H9 (cell line): ENCODE measurements at regions not wholly inside any gene's neighbourhood (a gene's known extent, or its start where the extent isn't known, plus 50 kb on each side); places are given as distances from the start of the nearest gene placed in this dataset.

ENCODE experiments used
- DNase-seq: peaks from one replicate; pipeline ENCODE4 v3.0.0-alpha.2; 2017
- H2AFZ ChIP-seq: one replicate; pipeline ENCODE4 v1.6.1; 2013; ENCODE audit warnings: mild to moderate bottlenecking, low read length, control low read depth, moderate library complexity
- H2AK5ac ChIP-seq: 2 replicates; pipeline ENCODE4 v1.6.1; 2013; ENCODE audit warnings: low read length, control low read depth, mixed read lengths; ENCODE audit not compliant: insufficient read length
- H2BK120ac ChIP-seq: one replicate; pipeline ENCODE4 v1.6.1; 2013; ENCODE audit warnings: low read depth, mild to moderate bottlenecking, low read length, control low read depth, inconsistent platforms; ENCODE audit not compliant: poor library complexity, severe bottlenecking
- H2BK12ac ChIP-seq: 2 replicates; pipeline ENCODE4 v1.6.1; 2013; ENCODE audit warnings: low read length, control low read depth, mixed read lengths, low read depth; ENCODE audit not compliant: insufficient read length
- H2BK15ac ChIP-seq: 2 replicates; pipeline ENCODE4 v1.6.1; 2013; ENCODE audit warnings: low read depth, low read length, control low read depth
- H2BK20ac ChIP-seq: one replicate; pipeline ENCODE4 v1.6.1; 2013; ENCODE audit warnings: low read depth, mild to moderate bottlenecking, low read length, control low read depth, inconsistent platforms; ENCODE audit not compliant: poor library complexity, severe bottlenecking
- H2BK5ac ChIP-seq: 2 replicates; pipeline ENCODE4 v1.6.1; 2013; ENCODE audit warnings: low read length, control low read depth, mixed read lengths; ENCODE audit not compliant: insufficient read length
- H3K14ac ChIP-seq: 2 replicates; pipeline ENCODE4 v1.6.1; 2013; ENCODE audit warnings: low read length, control low read depth; ENCODE audit not compliant: insufficient read depth
- H3K18ac ChIP-seq: 2 replicates; pipeline ENCODE4 v1.6.1; 2013; ENCODE audit warnings: low read depth, mild to moderate bottlenecking, mixed read lengths, low read length, control low read depth; ENCODE audit not compliant: insufficient read length
- H3K23ac ChIP-seq: 2 replicates; pipeline ENCODE4 v1.6.1; 2013; ENCODE audit warnings: low read length, control low read depth, mixed read lengths, low read depth; ENCODE audit not compliant: insufficient read length
- H3K23me2 ChIP-seq: 2 replicates; pipeline ENCODE4 v1.6.1; 2013; ENCODE audit warnings: low read depth, mild to moderate bottlenecking, mixed read lengths, low read length, control low read depth; ENCODE audit not compliant: insufficient read length, poor library complexity, severe bottlenecking
- H3K27ac ChIP-seq: 2 replicates; pipeline ENCODE4 v1.5.1; 2013; ENCODE audit warnings: low read length, control low read depth, mixed read lengths, low read depth; ENCODE audit not compliant: insufficient read length
- H3K27me3 ChIP-seq: 2 replicates; pipeline ENCODE4 v1.6.1; 2013; ENCODE audit warnings: low read length, control low read depth, inconsistent platforms; ENCODE audit not compliant: insufficient read depth
- H3K4ac ChIP-seq: 2 replicates; pipeline ENCODE4 v1.6.1; 2013; ENCODE audit warnings: low read depth, mild to moderate bottlenecking, control low read depth, inconsistent platforms, low read length, moderate library complexity
- H3K4me1 ChIP-seq: 2 replicates; pipeline ENCODE4 v1.6.1; 2013; ENCODE audit warnings: low read length, control low read depth, inconsistent platforms; ENCODE audit not compliant: insufficient read depth
- H3K4me2 ChIP-seq: 2 replicates; pipeline ENCODE4 v1.6.1; 2013; ENCODE audit warnings: low read length, control low read depth, mixed read lengths; ENCODE audit not compliant: insufficient read length, insufficient read depth
- H3K56ac ChIP-seq: 2 replicates; pipeline ENCODE4 v1.6.1; 2013; ENCODE audit warnings: low read depth, mild to moderate bottlenecking, mixed read lengths, low read length, control low read depth; ENCODE audit not compliant: insufficient read length
- H3K79me1 ChIP-seq: 2 replicates; pipeline ENCODE4 v1.6.1; 2013; ENCODE audit warnings: low read depth, mild to moderate bottlenecking, moderate library complexity, low read length, control low read depth, inconsistent platforms; ENCODE audit not compliant: insufficient read depth, poor library complexity, severe bottlenecking
- H3K79me2 ChIP-seq: 2 replicates; pipeline ENCODE4 v1.6.1; 2013; ENCODE audit warnings: low read length, control low read depth, inconsistent platforms; ENCODE audit not compliant: insufficient read depth
- H3K9ac ChIP-seq: 2 replicates; pipeline ENCODE4 v1.6.1; 2013; ENCODE audit warnings: low read length, control low read depth, mixed read lengths; ENCODE audit not compliant: insufficient read length; ENCODE audit errors: extremely low read depth
- H3K9me3 ChIP-seq: one replicate; pipeline ENCODE4 v1.6.1; 2013; ENCODE audit warnings: low read depth, low read length, inconsistent platforms; ENCODE audit not compliant: control insufficient read depth
- H3T11ph ChIP-seq: one replicate; pipeline ENCODE4 v1.6.1; 2013; ENCODE audit warnings: mild to moderate bottlenecking, low read length, control low read depth, inconsistent platforms
- H4K20me1 ChIP-seq: one replicate; pipeline ENCODE4 v1.6.1; 2013; ENCODE audit not compliant: control insufficient read depth, insufficient read length, insufficient read depth
- H4K5ac ChIP-seq: 2 replicates; pipeline ENCODE4 v1.6.1; 2013; ENCODE audit warnings: low read depth, mild to moderate bottlenecking, mixed read lengths, low read length, control low read depth; ENCODE audit not compliant: insufficient read length
- H4K8ac ChIP-seq: replicated peaks from 2 replicates; pipeline ENCODE4 v1.6.1; 2013; ENCODE audit warnings: low read length, control low read depth, mixed read lengths, low read depth; ENCODE audit not compliant: insufficient read length
- H4K91ac ChIP-seq: 2 replicates; pipeline ENCODE4 v1.6.1; 2013; ENCODE audit warnings: low read depth, mild to moderate bottlenecking, moderate library complexity, mixed read lengths, low read length, control low read depth; ENCODE audit not compliant: insufficient read length
- H3K27ac Mint-ChIP-seq, 3 experiments: 2 replicates in 2 of 3; 3 replicates in 1 of 3; pipeline ENCODE4 v1.8.0; 2020 to 2021; ENCODE audit warnings: mixed read lengths in 3 of 3, mild to moderate bottlenecking in 1 of 3, moderate library complexity in 1 of 3
- H3K27me3 Mint-ChIP-seq: 2 replicates; pipeline ENCODE4 v1.8.0; 2021; ENCODE audit warnings: low read depth, mild to moderate bottlenecking, moderate library complexity, mixed read lengths
- H3K36me3 Mint-ChIP-seq, 3 experiments: 2 replicates in 2 of 3; 3 replicates in 1 of 3; pipeline ENCODE4 v1.8.0; 2020 to 2021; ENCODE audit warnings: low read depth in 3 of 3, mixed read lengths in 3 of 3; ENCODE audit not compliant: insufficient read depth in 1 of 3
- H3K4me1 Mint-ChIP-seq, 2 experiments: 2 replicates each; pipeline ENCODE4 v1.8.0; 2020; ENCODE audit warnings: mixed read lengths in 2 of 2
- H3K4me3 Mint-ChIP-seq, 2 experiments: 2 replicates in 1 of 2; 3 replicates in 1 of 2; pipeline ENCODE4 v1.8.0; 2020 to 2021; ENCODE audit warnings: mild to moderate bottlenecking in 2 of 2, mixed read lengths in 2 of 2, moderate library complexity in 1 of 2
- H3K9me3 Mint-ChIP-seq, 2 experiments: 2 replicates in 1 of 2; 3 replicates in 1 of 2; pipeline ENCODE4 v1.8.0; 2020; ENCODE audit warnings: mild to moderate bottlenecking in 2 of 2, mixed read lengths in 2 of 2, moderate library complexity in 1 of 2
- TF ChIP-seq, protein P1 (sequence below): fragments of 200-600 bp; sonication (generic); conservative IDR thresholded peaks from 3 replicates; pipeline ENCODE4 v1.8.0; 2021; ENCODE audit warnings: antibody characterized with exemption, mild to moderate bottlenecking

GRCh38 chr10:90652519-90652918, 205.3 kb downstream of the HTR7 start:
- TF ChIP-seq, protein P1, sequence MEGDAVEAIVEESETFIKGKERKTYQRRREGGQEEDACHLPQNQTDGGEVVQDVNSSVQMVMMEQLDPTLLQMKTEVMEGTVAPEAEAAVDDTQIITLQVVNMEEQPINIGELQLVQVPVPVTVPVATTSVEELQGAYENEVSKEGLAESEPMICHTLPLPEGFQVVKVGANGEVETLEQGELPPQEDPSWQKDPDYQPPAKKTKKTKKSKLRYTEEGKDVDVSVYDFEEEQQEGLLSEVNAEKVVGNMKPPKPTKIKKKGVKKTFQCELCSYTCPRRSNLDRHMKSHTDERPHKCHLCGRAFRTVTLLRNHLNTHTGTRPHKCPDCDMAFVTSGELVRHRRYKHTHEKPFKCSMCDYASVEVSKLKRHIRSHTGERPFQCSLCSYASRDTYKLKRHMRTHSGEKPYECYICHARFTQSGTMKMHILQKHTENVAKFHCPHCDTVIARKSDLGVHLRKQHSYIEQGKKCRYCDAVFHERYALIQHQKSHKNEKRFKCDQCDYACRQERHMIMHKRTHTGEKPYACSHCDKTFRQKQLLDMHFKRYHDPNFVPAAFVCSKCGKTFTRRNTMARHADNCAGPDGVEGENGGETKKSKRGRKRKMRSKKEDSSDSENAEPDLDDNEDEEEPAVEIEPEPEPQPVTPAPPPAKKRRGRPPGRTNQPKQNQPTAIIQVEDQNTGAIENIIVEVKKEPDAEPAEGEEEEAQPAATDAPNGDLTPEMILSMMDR, result peak; percentile 66

More at GRCh38 chr10:90652519-90652918, 205.3 kb downstream of the HTR7 start:
- Mint-ChIP-seq H3K36me3 (peaks cover 0 to 5% (median 4%) of the 10 kb centered on the region in 3 experiments; a peak in 3 of 7 replicates), H3K9me3 (peaks cover 3 to 4% of the 10 kb centered on the region in 2 experiments; a peak in 4 of 5 replicates), H3K4me1 (peaks cover 0 to 2% of the 10 kb centered on the region in 2 experiments; a peak in 1 of 4 replicates), H3K4me3 (no peak overlapping the region), H3K27me3 (no peaks in the 10 kb centered on the region), H3K27ac (no peak overlapping the region)
- H4K8ac ChIP-seq, result no peak overlapping the region
- H3K9ac ChIP-seq, result no peak overlapping the region
- no peak overlapping the region for H3K23ac ChIP-seq
- DNase-seq, result no peak
- no peak overlapping the region for H2BK20ac ChIP-seq
- H3T11ph ChIP-seq, result no peak overlapping the region
- H3K79me1 ChIP-seq, result no peaks in the 10 kb centered on the region
- no peak overlapping the region for H2BK12ac ChIP-seq
- H2BK15ac ChIP-seq, result no peak overlapping the region
- no peak overlapping the region for H4K91ac ChIP-seq
- no peak overlapping the region for H2BK120ac ChIP-seq
- H3K9me3 ChIP-seq, result no peaks in the 10 kb centered on the region
- H3K79me2 ChIP-seq, result no peaks in the 10 kb centered on the region
- no peak overlapping the region for H3K4ac ChIP-seq
- no peak overlapping the region for H3K56ac ChIP-seq
- H2BK5ac ChIP-seq, result no peak overlapping the region
- no peak overlapping the region for H2AFZ ChIP-seq
- no peaks in the 10 kb centered on the region for H3K23me2 ChIP-seq
- H3K27me3 ChIP-seq, result no peaks in the 10 kb centered on the region
- no peak overlapping the region for H3K14ac ChIP-seq
- no peak overlapping the region for H2AK5ac ChIP-seq
- H4K5ac ChIP-seq, result no peak overlapping the region
- no peak overlapping the region for H3K18ac ChIP-seq
- no peak overlapping the region for H3K4me2 ChIP-seq
- H3K27ac ChIP-seq, result no peak overlapping the region
- H4K20me1 ChIP-seq, result no peaks in the 10 kb centered on the region
- no peaks in the 10 kb centered on the region for H3K4me1 ChIP-seq
